H54 (cell line): ENCODE measurements at regions not wholly inside any gene's neighbourhood (a gene's known extent, or its start where the extent isn't known, plus 50 kb on each side); places are given as distances from the start of the nearest gene placed in this dataset.

ENCODE experiments used
- DNase-seq: peaks from one replicate; pipeline ENCODE4 v3.0.0; 2011; ENCODE audit warnings: low spot score, mixed read lengths; ENCODE audit not compliant: insufficient read length
- FAIRE-seq: peaks from 3 replicates; lab custom pipeline; 2011; peaks lifted over from hg19 to GRCh38; lab: Jason Lieb, UNC
- POLR2A ChIP-seq: IDR thresholded peaks from 2 replicates; pipeline ENCODE4 v1.6.1; 2011; ENCODE audit warnings: low read depth, mild to moderate bottlenecking, low read length

GRCh38 chr21:16408280-16408679 is 678.5 kb downstream of the USP25 start:
- FAIRE-seq (peak; percentile 11), DNase-seq (no peak)
- no peak for TF ChIP-seq POLR2A

GRCh38 chr21:16409352-16409751 is 679.6 kb downstream of the USP25 start:
- FAIRE-seq (no peak), DNase-seq (no peak)
- no peak for TF ChIP-seq POLR2A

GRCh38 chr21:16418226-16418625 is 688.4 kb downstream of the USP25 start:
- TF ChIP-seq POLR2A: no peak
- no peak for DNase-seq
- peak; percentile 64 for FAIRE-seq

GRCh38 chr21:16418642-16419041 is 688.9 kb downstream of the USP25 start:
- no peak for DNase-seq
- TF ChIP-seq POLR2A: no peak
- FAIRE-seq: peak; percentile 61

GRCh38 chr21:16419188-16419921 is 689.6 kb downstream of the USP25 start:
- FAIRE-seq: peak; percentile 87
- no peak for DNase-seq
- TF ChIP-seq POLR2A: no peak

GRCh38 chr21:16420031-16420724 is 690.4 kb downstream of the USP25 start:
- FAIRE-seq: peak; percentile 45
- no peak for DNase-seq
- no peak for TF ChIP-seq POLR2A

- no peak for TF ChIP-seq POLR2A
- DNase-seq: no peak
- FAIRE-seq: no peak
Observed at GRCh38 chr21:16421007-16421406, 691.2 kb downstream of the USP25 start.

GRCh38 chr21:16421965-16422364 is 692.2 kb downstream of the USP25 start:
- FAIRE-seq (no peak), DNase-seq (no peak)
- TF ChIP-seq POLR2A: no peak

GRCh38 chr21:16422702-16423101 is 692.9 kb downstream of the USP25 start:
- no peak for TF ChIP-seq POLR2A
- FAIRE-seq (no peak), DNase-seq (no peak)

- FAIRE-seq: no peak
- no peak for TF ChIP-seq POLR2A
- no peak for DNase-seq
Observed at GRCh38 chr21:16423921-16424320, 694.1 kb downstream of the USP25 start.

- TF ChIP-seq POLR2A: no peak
- DNase-seq (no peak), FAIRE-seq (peak; percentile 61)
Observed at GRCh38 chr21:16424331-16424751, 694.6 kb downstream of the USP25 start.

- no peak for TF ChIP-seq POLR2A
- FAIRE-seq: no peak
Observed at GRCh38 chr21:16425376-16425775, 695.6 kb downstream of the USP25 start.

GRCh38 chr21:16426936-16427335 is 697.2 kb downstream of the USP25 start:
- no peak for FAIRE-seq
- DNase-seq: no peak

More at GRCh38 chr21:16425376-16425775, 695.6 kb downstream of the USP25 start:
- no peak for DNase-seq

GRCh38 chr21:16427587-16428087 is 697.9 kb downstream of the USP25 start:
- TF ChIP-seq POLR2A: no peak
- DNase-seq: no peak
- FAIRE-seq: no peak

More at GRCh38 chr21:16426936-16427335, 697.2 kb downstream of the USP25 start:
- TF ChIP-seq POLR2A: no peak

GRCh38 chr21:16437586-16437985 is 707.8 kb downstream of the USP25 start:
- FAIRE-seq (no peak), DNase-seq (no peak)
- no peak for TF ChIP-seq POLR2A
